K562 (cell line): ENCODE measurements at regions not wholly inside any gene's neighbourhood (a gene's known extent, or its start where the extent isn't known, plus 50 kb on each side); places are given as distances from the start of the nearest gene placed in this dataset.

Source experiments
- CBFA2T3 ChIP-seq: fragments of 450-650 bp; IDR thresholded peaks from 2 replicates; pipeline ENCODE4 v1.6.1; 2017
- KLF1 ChIP-seq: fragments of 450-650 bp; IDR thresholded peaks from 2 replicates; pipeline ENCODE4 v1.6.1; 2016; ENCODE audit warnings: missing genetic modification characterization, missing compliant biosample characterization
- KLF16 ChIP-seq: IDR thresholded peaks from 2 replicates; pipeline ENCODE4 v1.6.1; 2016; ENCODE audit warnings: antibody characterized with exemption
- RB1 ChIP-seq: fragments of 450-650 bp; IDR thresholded peaks from 2 replicates; pipeline ENCODE4 v1.6.1; 2017; ENCODE audit warnings: low read depth, mild to moderate bottlenecking
- SRSF7 ChIP-seq: fragments of 200-400 bp; formaldehyde crosslinking; optimal IDR thresholded peaks from 2 replicates; pipeline ENCODE3; 2017; ENCODE audit warnings: mild to moderate bottlenecking, low read depth, low read length
- ZNF12 ChIP-seq: sonication (generic); formaldehyde crosslinking; IDR thresholded peaks from 2 replicates; pipeline ENCODE4 v1.4.0; 2020; ENCODE audit warnings: mild to moderate bottlenecking, missing genetic modification reagents
- ZNF347 ChIP-seq: fragments of 450-650 bp; formaldehyde crosslinking; IDR thresholded peaks from 2 replicates; pipeline ENCODE4 v1.4.0; 2020; ENCODE audit warnings: low read depth, mild to moderate bottlenecking, moderate library complexity
- ZNF717 ChIP-seq: fragments of 250-450 bp; sonication (Bioruptor Pico); IDR thresholded peaks from 2 replicates; pipeline ENCODE4 v1.5.0; 2021
- TF ChIP-seq, protein P1 (sequence below): fragments of 250-450 bp; sonication (Bioruptor Pico); IDR thresholded peaks from 2 replicates; pipeline ENCODE4 v1.8.0; 2021; ENCODE audit warnings: moderate library complexity, mild to moderate bottlenecking, inconsistent platforms
- TF ChIP-seq, protein P2 (sequence below): fragments of 450-650 bp; conservative IDR thresholded peaks from 2 replicates; pipeline ENCODE4 v1.6.1; 2016; ENCODE audit warnings: missing genetic modification characterization, low read depth, mild to moderate bottlenecking, control low read depth, missing compliant biosample characterization
- TF ChIP-seq, protein P3 (sequence below): fragments of 450-650 bp; formaldehyde crosslinking; IDR thresholded peaks from 2 replicates; pipeline ENCODE4 v1.4.0; 2020; ENCODE audit warnings: mild to moderate bottlenecking
- TF ChIP-seq, protein P4 (sequence below): sonication (generic); formaldehyde crosslinking; IDR thresholded peaks from 2 replicates; pipeline ENCODE4 v1.8.0; 2022; ENCODE audit warnings: missing genetic modification reagents, mild to moderate bottlenecking, moderate library complexity, borderline replicate concordance

DNA sequence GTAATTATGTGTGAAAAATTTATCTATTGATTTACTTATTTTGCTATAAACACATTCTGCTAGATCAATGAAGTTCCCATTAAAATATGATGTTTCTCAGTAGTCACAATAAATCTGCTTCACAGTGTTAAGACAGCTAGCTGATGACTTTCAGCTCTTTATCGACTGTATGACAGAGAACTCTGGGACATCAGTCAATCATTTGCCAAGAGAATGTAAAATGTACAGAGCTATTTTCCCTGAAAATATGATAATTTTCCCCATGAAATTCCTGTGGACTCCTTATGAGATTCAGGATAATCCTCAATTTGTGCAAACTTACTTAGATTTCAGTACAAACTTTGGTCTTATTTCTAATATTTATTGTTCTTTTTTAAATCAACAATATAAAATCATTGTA is 430.5 kb downstream of the SLITRK6 start (continued):
- TF ChIP-seq SRSF7 (no peak), KLF1 (tag) (no peak), ZNF12 (CRISPR knock-in tag) (no peak), CBFA2T3 (no peak), RB1 (no peak), ZNF347 (CRISPR knock-in tag) (no peak), ZNF717 (no peak), KLF16 (no peak)
- TF ChIP-seq, protein P1, sequence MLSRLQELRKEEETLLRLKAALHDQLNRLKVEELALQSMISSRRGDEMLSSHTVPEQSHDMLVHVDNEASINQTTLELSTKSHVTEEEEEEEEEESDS (CRISPR knock-in tag) = no peak
- TF ChIP-seq, protein P2, sequence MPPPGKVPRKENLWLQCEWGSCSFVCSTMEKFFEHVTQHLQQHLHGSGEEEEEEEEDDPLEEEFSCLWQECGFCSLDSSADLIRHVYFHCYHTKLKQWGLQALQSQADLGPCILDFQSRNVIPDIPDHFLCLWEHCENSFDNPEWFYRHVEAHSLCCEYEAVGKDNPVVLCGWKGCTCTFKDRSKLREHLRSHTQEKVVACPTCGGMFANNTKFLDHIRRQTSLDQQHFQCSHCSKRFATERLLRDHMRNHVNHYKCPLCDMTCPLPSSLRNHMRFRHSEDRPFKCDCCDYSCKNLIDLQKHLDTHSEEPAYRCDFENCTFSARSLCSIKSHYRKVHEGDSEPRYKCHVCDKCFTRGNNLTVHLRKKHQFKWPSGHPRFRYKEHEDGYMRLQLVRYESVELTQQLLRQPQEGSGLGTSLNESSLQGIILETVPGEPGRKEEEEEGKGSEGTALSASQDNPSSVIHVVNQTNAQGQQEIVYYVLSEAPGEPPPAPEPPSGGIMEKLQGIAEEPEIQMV (tag) = no peak
- TF ChIP-seq, protein P3, sequence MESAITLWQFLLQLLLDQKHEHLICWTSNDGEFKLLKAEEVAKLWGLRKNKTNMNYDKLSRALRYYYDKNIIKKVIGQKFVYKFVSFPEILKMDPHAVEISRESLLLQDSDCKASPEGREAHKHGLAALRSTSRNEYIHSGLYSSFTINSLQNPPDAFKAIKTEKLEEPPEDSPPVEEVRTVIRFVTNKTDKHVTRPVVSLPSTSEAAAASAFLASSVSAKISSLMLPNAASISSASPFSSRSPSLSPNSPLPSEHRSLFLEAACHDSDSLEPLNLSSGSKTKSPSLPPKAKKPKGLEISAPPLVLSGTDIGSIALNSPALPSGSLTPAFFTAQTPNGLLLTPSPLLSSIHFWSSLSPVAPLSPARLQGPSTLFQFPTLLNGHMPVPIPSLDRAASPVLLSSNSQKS (CRISPR knock-in tag) = no peak
- TF ChIP-seq, protein P4, sequence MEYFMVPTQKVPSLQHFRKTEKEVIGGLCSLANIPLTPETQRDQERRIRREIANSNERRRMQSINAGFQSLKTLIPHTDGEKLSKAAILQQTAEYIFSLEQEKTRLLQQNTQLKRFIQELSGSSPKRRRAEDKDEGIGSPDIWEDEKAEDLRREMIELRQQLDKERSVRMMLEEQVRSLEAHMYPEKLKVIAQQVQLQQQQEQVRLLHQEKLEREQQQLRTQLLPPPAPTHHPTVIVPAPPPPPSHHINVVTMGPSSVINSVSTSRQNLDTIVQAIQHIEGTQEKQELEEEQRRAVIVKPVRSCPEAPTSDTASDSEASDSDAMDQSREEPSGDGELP (CRISPR knock-in tag) = no peak
